Astrocyte of the spinal cord (primary cell): ENCODE measurements at regions not wholly inside any gene's neighbourhood (a gene's known extent, or its start where the extent isn't known, plus 50 kb on each side); places are given as distances from the start of the nearest gene placed in this dataset.

Experiments used
- DNase-seq: peaks from one replicate; pipeline ENCODE4 v3.0.0; 2011; ENCODE audit warnings: low read depth, low spot score
- H3K4me3 ChIP-seq: 2 replicates; pipeline ENCODE4 v1.5.1; 2011; ENCODE audit warnings: low read depth, mild to moderate bottlenecking, low read length, moderate library complexity
- in situ Hi-C: cut with HindIII; loops from 2 replicates; pipeline ENCODE4 v1.10.0; 2017; ENCODE audit warnings: low sequenced_read_pairs
- TF ChIP-seq, protein P1 (sequence below): IDR thresholded peaks from 2 replicates; pipeline ENCODE4 v1.5.1; 2012; ENCODE audit warnings: low read depth, mild to moderate bottlenecking, low read length, inconsistent platforms

DNA sequence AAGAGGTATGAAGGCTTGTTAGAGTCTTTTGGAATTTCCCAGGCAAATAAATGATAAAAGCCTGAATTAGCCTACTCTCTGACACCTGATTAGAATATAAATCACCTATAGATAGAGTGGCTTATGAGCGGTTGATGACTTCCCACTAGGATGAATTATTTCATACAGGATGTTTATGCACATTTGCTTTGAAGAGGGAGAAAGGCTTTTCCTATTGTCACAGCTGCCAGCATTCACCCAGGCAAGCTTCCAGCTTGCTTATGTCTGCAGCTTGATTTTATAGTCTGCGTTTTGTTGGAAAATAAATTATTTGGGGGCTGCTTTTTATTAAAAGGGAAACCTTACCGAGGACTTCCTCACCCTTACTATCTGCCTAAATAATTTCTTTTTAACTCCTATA is 51.3 kb upstream of the EIF2S2 start:
- TF ChIP-seq, protein P1, sequence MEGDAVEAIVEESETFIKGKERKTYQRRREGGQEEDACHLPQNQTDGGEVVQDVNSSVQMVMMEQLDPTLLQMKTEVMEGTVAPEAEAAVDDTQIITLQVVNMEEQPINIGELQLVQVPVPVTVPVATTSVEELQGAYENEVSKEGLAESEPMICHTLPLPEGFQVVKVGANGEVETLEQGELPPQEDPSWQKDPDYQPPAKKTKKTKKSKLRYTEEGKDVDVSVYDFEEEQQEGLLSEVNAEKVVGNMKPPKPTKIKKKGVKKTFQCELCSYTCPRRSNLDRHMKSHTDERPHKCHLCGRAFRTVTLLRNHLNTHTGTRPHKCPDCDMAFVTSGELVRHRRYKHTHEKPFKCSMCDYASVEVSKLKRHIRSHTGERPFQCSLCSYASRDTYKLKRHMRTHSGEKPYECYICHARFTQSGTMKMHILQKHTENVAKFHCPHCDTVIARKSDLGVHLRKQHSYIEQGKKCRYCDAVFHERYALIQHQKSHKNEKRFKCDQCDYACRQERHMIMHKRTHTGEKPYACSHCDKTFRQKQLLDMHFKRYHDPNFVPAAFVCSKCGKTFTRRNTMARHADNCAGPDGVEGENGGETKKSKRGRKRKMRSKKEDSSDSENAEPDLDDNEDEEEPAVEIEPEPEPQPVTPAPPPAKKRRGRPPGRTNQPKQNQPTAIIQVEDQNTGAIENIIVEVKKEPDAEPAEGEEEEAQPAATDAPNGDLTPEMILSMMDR, result no peak
- in situ Hi-C loops, result no loop called here
- DNase-seq, result no peak
- H3K4me3 ChIP-seq, result no peak overlapping the region

DNA sequence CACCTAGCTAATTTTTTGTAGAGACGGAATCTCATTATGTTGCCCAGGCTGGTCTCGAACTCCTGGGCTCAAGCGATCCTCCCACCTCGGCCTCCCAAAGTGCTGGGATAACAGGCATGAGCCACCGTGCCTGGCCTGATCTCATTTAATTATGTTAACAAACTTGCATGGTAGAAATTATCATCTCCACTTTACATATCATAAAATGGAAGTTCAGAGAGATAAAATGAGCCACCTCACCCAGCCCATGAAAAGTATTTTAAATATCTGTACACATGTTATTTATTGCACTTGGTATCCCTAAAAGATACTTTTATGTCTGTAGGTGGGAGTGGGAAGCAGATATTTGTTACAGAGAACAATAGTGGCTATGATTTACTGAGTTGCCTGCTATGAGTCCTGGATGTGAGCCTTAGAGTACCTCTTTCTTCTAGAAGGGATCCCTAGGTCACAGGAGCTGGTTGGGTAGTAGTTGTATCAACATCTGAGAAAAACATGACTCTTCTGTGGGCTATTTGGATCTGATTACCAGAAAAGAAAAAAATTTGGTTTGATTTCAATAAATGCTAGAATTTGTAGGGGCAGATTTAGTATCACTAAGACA is 52.4 kb upstream of the EIF2S2 start:
- DNase-seq, result no peak
- no peak overlapping the region for H3K4me3 ChIP-seq
- TF ChIP-seq, protein P1, result no peak
- in situ Hi-C loops, result no loop called here

DNA sequence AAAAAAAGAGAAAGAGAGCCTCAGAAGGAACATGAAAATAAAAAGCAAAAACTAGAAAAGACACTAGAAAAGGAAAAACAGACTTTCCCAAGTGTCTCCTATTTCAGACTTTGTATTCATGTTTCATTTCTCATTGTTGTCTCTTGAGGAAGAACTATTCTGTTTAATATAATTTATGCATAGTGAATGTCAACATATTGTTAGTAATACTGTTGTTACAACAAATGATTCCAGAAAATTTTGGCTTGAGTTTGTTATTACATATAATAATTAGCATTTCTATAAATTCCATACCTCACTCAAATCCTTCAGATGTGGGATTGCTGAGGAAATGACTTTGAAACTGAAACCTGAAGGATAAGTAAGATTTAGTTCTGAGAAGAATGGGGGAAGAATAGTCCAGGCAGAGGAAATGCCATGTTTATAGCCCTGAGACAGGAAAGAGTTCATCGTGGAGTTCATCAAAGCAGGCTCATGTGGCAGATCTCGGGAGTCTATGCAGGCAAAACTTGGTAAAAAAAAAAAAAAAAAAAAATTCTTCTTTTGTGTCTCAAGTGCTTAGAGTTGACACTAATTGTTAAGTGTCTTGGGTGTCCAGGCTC is 53.1 kb upstream of the EIF2S2 start:
- in situ Hi-C loops, result no loop called here

DNA sequence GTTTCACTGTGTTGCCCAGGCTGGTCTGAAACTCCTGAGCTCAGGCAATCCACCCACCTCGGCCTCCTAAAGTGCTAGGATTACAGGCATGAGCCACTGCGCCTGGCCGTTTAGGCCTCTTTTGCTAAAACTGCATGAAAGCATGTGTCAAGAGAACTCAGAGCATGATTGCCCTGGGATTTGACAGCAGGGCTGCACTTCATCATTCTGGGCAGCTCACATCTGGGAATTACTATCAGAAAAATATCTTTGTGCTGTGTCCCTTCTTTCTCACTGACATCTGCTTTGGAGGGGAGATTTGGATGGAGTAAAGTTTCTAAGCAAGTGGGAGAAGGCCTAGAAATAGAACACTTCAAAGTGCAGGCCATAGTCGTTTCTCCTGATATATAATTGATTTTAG is 59.6 kb upstream of the EIF2S2 start:
- DNase-seq, result no peak
- in situ Hi-C loops, result no loop called here
- TF ChIP-seq, protein P1, result no peak
- H3K4me3 ChIP-seq, result no peak overlapping the region

More for the DNA sequence above, 53.1 kb upstream of the EIF2S2 start:
- no peak for DNase-seq
- TF ChIP-seq, protein P1, result no peak
- no peak overlapping the region for H3K4me3 ChIP-seq

DNA sequence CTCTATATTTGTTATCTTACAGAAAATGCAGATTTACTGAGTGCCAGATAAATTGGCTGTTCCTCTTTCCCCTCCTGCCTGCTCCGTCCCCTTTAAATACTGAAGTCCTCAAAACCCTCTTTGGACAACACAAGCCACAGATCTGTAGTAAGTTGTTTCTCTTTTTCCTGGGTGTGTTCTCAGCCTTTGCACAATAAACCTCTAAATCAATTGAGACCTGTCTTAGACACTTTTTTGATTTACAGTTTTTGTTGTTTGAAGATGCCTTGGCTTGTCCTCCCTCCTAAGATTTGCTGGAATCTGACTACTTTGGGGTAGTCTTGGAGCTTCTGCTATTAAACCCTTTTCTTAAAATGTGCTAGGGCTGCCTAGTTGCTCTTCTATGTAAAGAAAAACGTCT is 60.9 kb upstream of the EIF2S2 start:
- TF ChIP-seq, protein P1, result no peak
- in situ Hi-C loops, result no loop called here
- no peak overlapping the region for H3K4me3 ChIP-seq
- no peak for DNase-seq

DNA sequence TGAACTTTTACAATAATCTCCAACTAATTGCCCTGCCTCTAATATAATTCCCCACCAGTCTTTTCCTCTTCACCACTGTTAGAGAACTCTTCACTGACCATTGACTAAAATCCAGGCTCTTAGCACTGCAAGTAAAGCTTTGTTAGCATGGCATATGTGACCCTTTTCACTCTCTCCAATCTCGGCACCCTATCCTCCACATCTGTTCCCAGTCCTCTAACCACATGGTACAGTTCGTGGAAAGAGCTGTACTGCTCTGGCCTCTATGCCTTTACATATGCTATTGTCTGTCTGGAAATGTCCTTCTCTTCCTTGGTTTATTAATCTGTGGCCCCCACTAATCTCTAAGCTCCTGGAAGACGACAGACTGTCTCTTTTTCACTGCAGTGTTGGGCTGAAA is 63.0 kb upstream of the EIF2S2 start:
- TF ChIP-seq, protein P1, result no peak
- DNase-seq, result no peak
- no peak overlapping the region for H3K4me3 ChIP-seq
- in situ Hi-C loops, result no loop called here
